ENCODE measurements at regions not wholly inside any gene's neighbourhood (a gene's known extent, or its start where the extent isn't known, plus 50 kb on each side); places are given as distances from the start of the nearest gene placed in this dataset.

DNA sequence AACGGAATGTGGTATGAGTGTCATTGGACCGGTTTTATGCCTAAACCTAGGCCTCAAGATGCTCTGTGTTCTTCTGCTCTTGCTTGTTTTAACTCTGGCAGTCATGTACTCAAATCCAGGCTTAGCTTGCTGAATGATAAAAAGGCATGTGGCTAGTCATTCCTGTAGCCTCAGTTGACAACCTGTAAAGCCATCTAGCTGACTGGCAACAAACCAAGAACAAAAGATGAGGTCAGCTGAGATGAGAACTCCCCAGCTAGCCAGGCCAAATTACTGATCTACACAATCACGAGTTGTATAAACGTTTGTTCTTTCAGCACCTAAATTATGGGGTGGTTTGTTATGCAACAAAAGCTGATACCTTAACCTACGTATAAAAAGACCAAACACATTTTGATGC, 1406.0 kb upstream of the CDH8 start:
- Histone ChIP-seq H3K9me3 (no peaks in the 10 kb centered on the region), H3K27ac (peak overlapping the region in 5 of 12 donors; percentile 7 to 72 (median 50)), H3K4me3 (no peak overlapping the region), H3K27me3 (no peaks in the 10 kb centered on the region), H3K36me3 (no peaks in the 10 kb centered on the region), H3K4me1 (peaks cover 0 to 3% (median 0%) of the 10 kb centered on the region in 12 donors)
- no peak for TF ChIP-seq POLR2A (IDR thresholded peaks at IDR 0.05)
- TF ChIP-seq, protein P1, sequence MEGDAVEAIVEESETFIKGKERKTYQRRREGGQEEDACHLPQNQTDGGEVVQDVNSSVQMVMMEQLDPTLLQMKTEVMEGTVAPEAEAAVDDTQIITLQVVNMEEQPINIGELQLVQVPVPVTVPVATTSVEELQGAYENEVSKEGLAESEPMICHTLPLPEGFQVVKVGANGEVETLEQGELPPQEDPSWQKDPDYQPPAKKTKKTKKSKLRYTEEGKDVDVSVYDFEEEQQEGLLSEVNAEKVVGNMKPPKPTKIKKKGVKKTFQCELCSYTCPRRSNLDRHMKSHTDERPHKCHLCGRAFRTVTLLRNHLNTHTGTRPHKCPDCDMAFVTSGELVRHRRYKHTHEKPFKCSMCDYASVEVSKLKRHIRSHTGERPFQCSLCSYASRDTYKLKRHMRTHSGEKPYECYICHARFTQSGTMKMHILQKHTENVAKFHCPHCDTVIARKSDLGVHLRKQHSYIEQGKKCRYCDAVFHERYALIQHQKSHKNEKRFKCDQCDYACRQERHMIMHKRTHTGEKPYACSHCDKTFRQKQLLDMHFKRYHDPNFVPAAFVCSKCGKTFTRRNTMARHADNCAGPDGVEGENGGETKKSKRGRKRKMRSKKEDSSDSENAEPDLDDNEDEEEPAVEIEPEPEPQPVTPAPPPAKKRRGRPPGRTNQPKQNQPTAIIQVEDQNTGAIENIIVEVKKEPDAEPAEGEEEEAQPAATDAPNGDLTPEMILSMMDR (IDR thresholded peaks at IDR 0.05): no peak
- DNase-seq (peak in 2 of 5 donors; percentile 13 to 26), ATAC-seq (peak; percentile 78 to 96 (median 85))
- intact Hi-C loops (cut with DNase I): no loop called here
- 42 to 62% (median 46%) methylated on average over 5 of the region's 5 CpGs for WGBS, 4 donors

DNA sequence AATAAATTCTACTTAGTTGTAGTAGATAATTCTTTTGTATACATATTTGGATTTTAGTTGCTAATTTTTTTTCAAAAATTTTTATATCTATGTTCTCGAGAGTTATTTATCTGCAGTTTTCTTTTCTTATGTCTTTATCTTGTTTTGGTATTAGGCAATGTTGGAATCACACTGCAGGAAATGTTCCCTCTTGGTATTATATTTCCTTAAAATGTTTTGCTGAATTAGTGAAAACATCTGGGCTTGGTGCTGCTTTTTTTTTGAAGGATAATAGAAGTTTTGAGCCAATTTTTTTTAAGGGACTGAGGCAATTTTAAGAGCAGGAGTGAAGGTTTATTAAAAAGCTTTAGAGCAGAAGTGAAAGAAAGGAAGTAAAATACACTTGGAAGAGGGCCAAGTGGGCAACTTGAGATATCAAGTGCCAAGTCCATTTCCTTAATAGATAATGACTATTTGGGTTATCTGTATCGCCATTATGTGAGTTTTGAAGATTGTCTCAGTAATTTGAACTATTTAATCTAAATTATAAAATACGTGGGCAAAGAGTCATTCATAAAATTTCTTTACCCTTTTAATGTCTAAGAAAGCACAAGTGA, 1390.1 kb upstream of the CDH8 start:
- TF ChIP-seq, protein P1 (IDR thresholded peaks at IDR 0.05): no peak
- TF ChIP-seq POLR2A (IDR thresholded peaks at IDR 0.05): no peak
- Histone ChIP-seq H3K27me3 (no peaks in the 10 kb centered on the region), H3K9me3 (no peaks in the 10 kb centered on the region), H3K4me3 (no peak overlapping the region), H3K4me1 (no peaks in the 10 kb centered on the region), H3K27ac (no peak overlapping the region), H3K36me3 (no peaks in the 10 kb centered on the region)
- intact Hi-C loops (cut with DNase I): no loop called here
- ATAC-seq (no peak), DNase-seq (no peak)
- WGBS, 4 donors: 25 to 48% (median 39%) methylated on average over 3 of the region's 3 CpGs

DNA sequence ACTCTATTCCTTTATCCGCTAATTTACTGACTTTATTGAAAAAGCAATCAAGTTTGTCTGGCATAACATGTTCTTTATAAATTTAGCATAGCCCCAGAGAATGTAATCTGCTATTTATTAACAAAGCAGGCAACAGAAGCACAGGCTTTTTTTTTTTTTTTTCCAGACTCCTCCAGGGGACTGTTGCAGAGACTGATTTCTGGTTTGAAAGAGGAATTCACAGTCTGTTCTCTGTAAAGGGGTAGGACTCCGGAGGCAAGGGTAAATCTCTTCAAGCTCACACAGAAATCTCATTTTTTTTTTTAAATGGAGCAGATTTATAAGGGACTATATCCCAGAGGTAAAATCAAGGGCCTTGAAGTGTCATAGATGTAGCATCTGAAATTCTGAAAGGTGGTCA, 1386.5 kb upstream of the CDH8 start:
- DNase-seq: no peak
- intact Hi-C loops (cut with DNase I): no loop called here

DNA sequence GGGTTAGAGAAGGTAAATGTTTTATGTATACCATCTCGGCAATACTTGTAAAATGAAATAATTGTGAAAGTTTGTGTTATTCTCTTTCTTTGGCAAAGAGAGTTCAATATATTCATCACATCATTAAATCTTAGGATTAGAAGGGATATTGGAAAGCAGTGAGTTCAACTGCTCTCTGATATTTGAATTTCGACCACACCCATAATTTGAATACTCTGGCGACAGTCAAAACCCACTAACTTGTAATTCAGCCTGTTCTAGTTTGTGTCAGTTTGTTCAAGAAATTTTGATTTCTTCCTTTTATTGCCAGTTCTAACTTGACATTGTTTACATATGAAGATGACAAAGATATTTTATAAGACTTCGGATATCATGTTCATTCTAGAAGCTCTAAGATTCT, 1380.5 kb upstream of the CDH8 start:
- ATAC-seq (no peak), DNase-seq (no peak)
- WGBS, 4 donors: 77 to 86% (median 79%) methylated on average over 4 of the region's 4 CpGs
- Histone ChIP-seq H3K4me1 (no peaks in the 10 kb centered on the region), H3K27ac (no peak overlapping the region), H3K36me3 (no peaks in the 10 kb centered on the region), H3K4me3 (no peak overlapping the region), H3K9me3 (no peaks in the 10 kb centered on the region), H3K27me3 (no peaks in the 10 kb centered on the region)
- TF ChIP-seq POLR2A (IDR thresholded peaks at IDR 0.05): no peak
- TF ChIP-seq, protein P1 (IDR thresholded peaks at IDR 0.05): no peak
- intact Hi-C loops (cut with DNase I): no loop called here

More for the DNA sequence above, 1386.5 kb upstream of the CDH8 start:
- Histone ChIP-seq H3K4me1 (no peaks in the 10 kb centered on the region), H3K4me3 (no peak overlapping the region), H3K36me3 (no peaks in the 10 kb centered on the region), H3K27me3 (no peaks in the 10 kb centered on the region), H3K27ac (no peak overlapping the region), H3K9me3 (no peaks in the 10 kb centered on the region)
- ATAC-seq: no peak
- no peak for TF ChIP-seq POLR2A (IDR thresholded peaks at IDR 0.05)
- whole genome bisulfite sequencing, 4 donors: 71 to 81% (median 76%) methylated on average over 2 of the region's 2 CpGs

DNA sequence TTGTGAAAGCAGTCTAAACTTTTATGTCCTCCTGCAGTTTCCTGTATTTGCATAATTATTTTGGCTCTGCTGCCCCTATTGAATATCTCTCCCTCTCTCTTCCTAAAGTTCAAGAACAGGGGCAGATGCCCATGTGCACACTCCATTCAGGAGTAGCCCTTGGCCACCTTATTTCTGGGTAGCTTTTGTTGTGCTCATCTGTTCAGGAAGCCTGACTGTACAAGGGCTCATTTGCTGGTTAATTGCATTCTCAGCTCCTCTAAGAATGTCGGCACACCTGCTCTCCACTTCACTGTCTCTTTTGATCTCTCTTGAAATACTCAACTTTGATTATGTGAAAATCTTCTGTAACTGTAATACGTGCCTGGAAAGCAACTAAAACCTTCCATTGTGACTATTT, 1378.8 kb upstream of the CDH8 start:
- no peak for DNase-seq
- H3K9me3 ChIP-seq: no peaks in the 10 kb centered on the region
- intact Hi-C loops (cut with DNase I): no loop called here
- 54 to 72% (median 68%) methylated on average over 2 of the region's 2 CpGs for whole genome bisulfite sequencing, 4 donors
- TF ChIP-seq, protein P1 (IDR thresholded peaks at IDR 0.05): no peak
- TF ChIP-seq POLR2A (IDR thresholded peaks at IDR 0.05): no peak
- no peaks in the 10 kb centered on the region for H3K27me3 ChIP-seq
- no peak overlapping the region for H3K27ac ChIP-seq
- no peak overlapping the region for H3K4me3 ChIP-seq
- H3K4me1 ChIP-seq: no peaks in the 10 kb centered on the region
- no peak for ATAC-seq
- H3K36me3 ChIP-seq: no peaks in the 10 kb centered on the region
